Nephron (organoid): ENCODE measurements at regions not wholly inside any gene's neighbourhood (a gene's known extent, or its start where the extent isn't known, plus 50 kb on each side); places are given as distances from the start of the nearest gene placed in this dataset.

ENCODE experiments used
- H3K27ac Mint-ChIP-seq, 3 experiments: 2 replicates each; pipeline ENCODE4 v1.8.0; 2020; ENCODE audit warnings: mixed read lengths in 3 of 3, mild to moderate bottlenecking in 2 of 3, moderate library complexity in 1 of 3
- H3K27me3 Mint-ChIP-seq: 2 replicates; pipeline ENCODE4 v1.8.0; 2021; ENCODE audit warnings: low read depth, mild to moderate bottlenecking, moderate library complexity, mixed read lengths
- H3K36me3 Mint-ChIP-seq: 2 replicates; pipeline ENCODE4 v1.8.0; 2020; ENCODE audit warnings: low read depth, mixed read lengths
- H3K4me1 Mint-ChIP-seq: 2 replicates; pipeline ENCODE4 v1.8.0; 2020; ENCODE audit warnings: mixed read lengths
- H3K4me3 Mint-ChIP-seq, 3 experiments: 2 replicates each; pipeline ENCODE4 v1.8.0; 2020; ENCODE audit warnings: mild to moderate bottlenecking in 3 of 3, mixed read lengths in 3 of 3, moderate library complexity in 2 of 3
- H3K9me3 Mint-ChIP-seq: 2 replicates; pipeline ENCODE4 v1.8.0; 2020; ENCODE audit warnings: mixed read lengths
- TF ChIP-seq, protein P1 (sequence below), 3 experiments: fragments of 200-600 bp; sonication (generic); IDR thresholded peaks; one replicate each; pipeline ENCODE4 v1.5.0; 2021; ENCODE audit warnings: antibody characterized with exemption in 3 of 3; ENCODE audit not compliant: unreplicated experiment in 3 of 3

DNA sequence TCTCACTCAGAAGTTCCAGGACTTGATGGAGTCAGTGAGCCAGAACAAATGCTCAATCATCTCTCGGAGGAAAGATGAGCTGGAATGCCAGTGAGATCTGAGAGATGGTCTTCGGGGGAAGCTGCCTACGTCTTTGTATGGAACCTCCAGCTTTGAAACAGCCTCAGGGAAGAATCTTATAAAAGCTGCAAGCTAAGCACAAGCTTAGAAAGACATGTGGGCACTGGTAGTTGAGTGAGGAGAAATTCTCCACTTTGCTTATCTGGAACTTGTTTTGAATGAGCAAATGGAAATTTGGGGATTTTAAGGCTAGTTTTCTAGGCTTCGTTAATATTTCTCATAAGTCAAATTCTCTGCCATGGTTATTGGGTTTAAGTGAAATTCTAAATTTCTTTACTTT lies 594.4 kb downstream of the QKI start:
- Mint-ChIP-seq H3K36me3 (no peaks in the 10 kb centered on the region), H3K27me3 (peaks cover 5% of the 10 kb centered on the region), H3K27ac (no peak overlapping the region), H3K4me1 (peaks cover 32% of the 10 kb centered on the region), H3K9me3 (no peaks in the 10 kb centered on the region), H3K4me3 (no peak overlapping the region)
- TF ChIP-seq, protein P1, sequence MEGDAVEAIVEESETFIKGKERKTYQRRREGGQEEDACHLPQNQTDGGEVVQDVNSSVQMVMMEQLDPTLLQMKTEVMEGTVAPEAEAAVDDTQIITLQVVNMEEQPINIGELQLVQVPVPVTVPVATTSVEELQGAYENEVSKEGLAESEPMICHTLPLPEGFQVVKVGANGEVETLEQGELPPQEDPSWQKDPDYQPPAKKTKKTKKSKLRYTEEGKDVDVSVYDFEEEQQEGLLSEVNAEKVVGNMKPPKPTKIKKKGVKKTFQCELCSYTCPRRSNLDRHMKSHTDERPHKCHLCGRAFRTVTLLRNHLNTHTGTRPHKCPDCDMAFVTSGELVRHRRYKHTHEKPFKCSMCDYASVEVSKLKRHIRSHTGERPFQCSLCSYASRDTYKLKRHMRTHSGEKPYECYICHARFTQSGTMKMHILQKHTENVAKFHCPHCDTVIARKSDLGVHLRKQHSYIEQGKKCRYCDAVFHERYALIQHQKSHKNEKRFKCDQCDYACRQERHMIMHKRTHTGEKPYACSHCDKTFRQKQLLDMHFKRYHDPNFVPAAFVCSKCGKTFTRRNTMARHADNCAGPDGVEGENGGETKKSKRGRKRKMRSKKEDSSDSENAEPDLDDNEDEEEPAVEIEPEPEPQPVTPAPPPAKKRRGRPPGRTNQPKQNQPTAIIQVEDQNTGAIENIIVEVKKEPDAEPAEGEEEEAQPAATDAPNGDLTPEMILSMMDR (IDR thresholded peaks at IDR 0.05; ENCODE audit: unreplicated experiment in 3 of 3) = no peak

DNA sequence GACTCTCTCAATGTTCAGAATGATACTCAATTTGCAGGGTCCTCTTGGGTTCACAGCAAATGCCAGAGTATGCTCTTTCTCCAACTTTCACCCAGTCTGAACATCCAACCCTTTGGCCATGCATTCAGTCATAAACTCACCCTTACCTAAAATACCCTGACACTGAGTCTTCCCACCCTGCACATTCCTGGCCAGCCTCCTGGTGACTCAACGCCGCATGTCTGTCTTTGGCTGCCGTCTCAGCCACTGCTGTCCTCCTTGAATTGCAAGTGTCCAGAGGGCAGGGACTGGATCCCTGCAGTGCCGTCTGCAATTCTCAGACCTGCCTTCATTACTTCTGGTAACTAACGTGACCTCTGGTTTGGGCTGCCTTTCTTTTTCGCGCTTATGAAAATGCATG lies 593.4 kb downstream of the QKI start:
- Mint-ChIP-seq H3K36me3 (no peaks in the 10 kb centered on the region), H3K27me3 (peaks cover 5% of the 10 kb centered on the region), H3K4me3 (no peak overlapping the region), H3K4me1 (peaks cover 26% of the 10 kb centered on the region), H3K9me3 (no peaks in the 10 kb centered on the region), H3K27ac (no peak overlapping the region)
- TF ChIP-seq, protein P1 (IDR thresholded peaks at IDR 0.05; ENCODE audit: unreplicated experiment in 3 of 3) = no peak

DNA sequence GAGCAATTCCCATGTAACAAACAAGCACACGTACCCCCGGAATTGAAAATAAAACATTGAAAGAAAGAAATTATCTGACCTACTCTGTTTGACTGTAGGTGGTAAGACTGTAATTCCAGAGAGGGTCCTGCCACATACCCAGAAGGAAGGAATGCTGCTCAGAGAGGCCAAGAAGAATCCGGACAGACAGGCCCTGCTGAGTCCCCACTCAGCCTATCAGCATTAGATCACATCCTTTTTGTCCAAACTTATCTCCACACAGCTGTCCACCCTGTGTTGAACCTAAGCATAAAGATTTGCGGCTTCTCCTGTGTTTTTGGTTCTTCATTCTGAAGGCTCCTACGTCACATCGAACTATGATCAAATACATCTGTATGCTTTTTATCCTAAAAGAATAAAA lies 591.9 kb downstream of the QKI start:
- peaks cover 20% of the 10 kb centered on the region for H3K4me1 Mint-ChIP-seq

DNA sequence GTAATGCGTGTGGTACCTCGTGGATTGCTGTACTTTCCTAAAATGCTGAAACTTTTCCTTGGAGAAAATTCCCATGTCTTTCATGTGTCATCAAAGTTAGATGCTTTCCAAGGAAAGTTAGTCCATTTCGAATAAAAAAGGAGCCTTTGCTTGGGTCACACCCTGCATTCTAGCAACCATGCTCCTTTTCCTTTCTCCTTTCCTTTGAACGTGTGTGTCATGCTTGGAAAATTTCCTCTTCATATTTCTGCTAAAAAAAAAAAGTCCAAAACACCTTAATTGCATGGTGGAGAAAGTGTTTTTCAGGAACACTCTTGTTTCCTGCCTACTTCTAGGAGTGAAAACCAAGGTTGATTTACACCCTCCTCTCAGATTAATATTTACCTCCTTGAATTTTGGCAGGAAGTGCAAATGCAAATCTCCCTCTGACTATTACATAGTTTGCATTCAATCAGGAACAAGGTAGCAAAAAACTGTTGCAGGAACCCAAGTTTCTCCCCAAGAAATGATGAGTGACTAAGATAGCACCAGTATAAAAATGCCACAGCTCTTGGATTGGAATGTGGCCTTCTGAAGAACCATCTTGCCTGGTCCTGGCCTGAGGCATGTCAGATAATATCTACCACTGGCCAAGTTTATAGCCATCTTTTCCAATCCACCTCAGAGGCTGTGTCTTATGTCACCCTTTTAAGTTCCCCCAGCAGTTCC lies 590.6 kb downstream of the QKI start:
- TF ChIP-seq, protein P1 (IDR thresholded peaks at IDR 0.05; ENCODE audit: unreplicated experiment in 3 of 3) = no peak
- no peaks in the 10 kb centered on the region for H3K36me3 Mint-ChIP-seq
- H3K4me1 Mint-ChIP-seq = peaks cover 8% of the 10 kb centered on the region
- no peak overlapping the region for H3K27ac Mint-ChIP-seq
- peaks cover 2% of the 10 kb centered on the region for H3K9me3 Mint-ChIP-seq
- no peak overlapping the region for H3K4me3 Mint-ChIP-seq
- H3K27me3 Mint-ChIP-seq = peaks cover 9% of the 10 kb centered on the region

More for the DNA sequence above, 591.9 kb downstream of the QKI start:
- peaks cover 2% of the 10 kb centered on the region for H3K9me3 Mint-ChIP-seq
- TF ChIP-seq, protein P1 (IDR thresholded peaks at IDR 0.05; ENCODE audit: unreplicated experiment in 3 of 3) = no peak
- no peaks in the 10 kb centered on the region for H3K36me3 Mint-ChIP-seq
- peaks cover 9% of the 10 kb centered on the region for H3K27me3 Mint-ChIP-seq
- H3K27ac Mint-ChIP-seq = no peak overlapping the region
- no peak overlapping the region for H3K4me3 Mint-ChIP-seq

DNA sequence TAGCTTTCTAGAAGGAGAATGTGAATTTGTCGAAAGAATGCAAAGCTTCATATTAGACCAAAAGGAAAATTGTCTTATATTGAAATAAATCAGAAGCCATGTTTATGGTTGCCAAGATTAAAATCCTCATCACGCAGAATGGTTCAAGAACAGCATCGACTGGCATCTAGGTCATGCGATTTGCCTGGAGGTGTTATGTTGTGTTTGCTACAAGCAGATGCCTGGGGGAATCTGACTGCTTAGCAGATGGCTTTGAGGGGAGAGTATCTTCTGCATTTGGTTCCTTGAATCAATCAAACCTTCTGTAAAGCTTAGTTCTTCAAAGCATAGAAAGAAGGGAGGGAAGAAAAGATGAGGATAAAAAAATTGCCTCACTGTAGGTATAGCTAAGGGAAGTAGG lies 585.8 kb downstream of the QKI start:
- TF ChIP-seq, protein P1 (IDR thresholded peaks at IDR 0.05; ENCODE audit: unreplicated experiment in 3 of 3) = no peak
- no peaks in the 10 kb centered on the region for H3K4me1 Mint-ChIP-seq
- no peak overlapping the region for H3K4me3 Mint-ChIP-seq
- H3K36me3 Mint-ChIP-seq = no peaks in the 10 kb centered on the region
- H3K9me3 Mint-ChIP-seq = peaks cover 6% of the 10 kb centered on the region
- H3K27ac Mint-ChIP-seq = no peak overlapping the region
- H3K27me3 Mint-ChIP-seq = peaks cover 7% of the 10 kb centered on the region

DNA sequence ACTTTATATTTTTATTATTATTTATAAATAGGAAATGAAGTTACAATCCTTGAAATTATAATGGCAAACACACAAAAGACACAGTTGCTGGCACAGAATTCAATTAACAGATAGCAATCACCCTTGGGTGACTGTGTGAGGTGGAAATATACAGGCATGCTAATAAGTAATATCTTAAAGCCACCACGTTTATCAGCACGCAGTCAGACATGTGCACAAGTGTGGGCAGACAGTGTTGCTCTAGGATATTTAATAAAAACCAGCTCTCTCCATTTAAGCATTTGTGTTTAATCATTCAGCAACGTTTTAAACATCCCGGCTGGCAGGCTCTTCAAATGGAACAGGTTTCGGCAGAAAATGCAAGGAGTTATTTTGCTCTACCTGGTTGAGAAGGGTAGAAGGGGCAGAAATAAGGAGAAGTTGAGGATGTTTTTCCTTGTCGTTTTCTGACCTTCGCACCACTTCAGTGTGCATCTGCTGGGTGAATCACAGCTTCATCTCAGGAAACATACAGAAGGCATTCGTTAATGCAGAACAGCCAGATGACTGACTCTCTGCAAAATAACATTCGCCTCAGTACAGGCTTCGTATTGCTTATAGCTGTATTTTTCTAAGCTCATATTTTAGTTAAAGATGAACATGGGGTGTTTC lies 585.1 kb downstream of the QKI start:
- Mint-ChIP-seq H3K36me3 (no peaks in the 10 kb centered on the region), H3K9me3 (peaks cover 6% of the 10 kb centered on the region), H3K4me3 (no peak overlapping the region), H3K4me1 (no peaks in the 10 kb centered on the region), H3K27ac (no peak overlapping the region), H3K27me3 (peaks cover 8% of the 10 kb centered on the region)
- TF ChIP-seq, protein P1 (IDR thresholded peaks at IDR 0.05; ENCODE audit: unreplicated experiment in 3 of 3) = no peak
